Astrocyte of the spinal cord (primary cell): ENCODE measurements at regions not wholly inside any gene's neighbourhood (a gene's known extent, or its start where the extent isn't known, plus 50 kb on each side); places are given as distances from the start of the nearest gene placed in this dataset.
"Not testable (repeated sequence)": the region's sequence is repeated elsewhere in the genome, so short reads cannot be mapped to it uniquely, and the experiment has no call there.

ENCODE experiments used
- DNase-seq: peaks from one replicate; pipeline ENCODE4 v3.0.0; 2011; ENCODE audit warnings: low read depth, low spot score
- H3K4me3 ChIP-seq: 2 replicates; pipeline ENCODE4 v1.5.1; 2011; ENCODE audit warnings: low read depth, mild to moderate bottlenecking, low read length, moderate library complexity
- in situ Hi-C: cut with HindIII; loops from 2 replicates; pipeline ENCODE4 v1.10.0; 2017; ENCODE audit warnings: low sequenced_read_pairs

- DNase-seq, result peak; percentile 6
- in situ Hi-C loops, result not testable (repeated sequence)
Observed at GRCh38 chr21:6109774-6110173, 4411.6 kb upstream of the TPTE start.

GRCh38 chr21:6110716-6111343 lies 4410.6 kb upstream of the TPTE start:
- in situ Hi-C loops, H3K4me3 ChIP-seq, DNase-seq: not testable (repeated sequence)

More at GRCh38 chr21:6109774-6110173, 4411.6 kb upstream of the TPTE start:
- not testable (repeated sequence) for H3K4me3 ChIP-seq

GRCh38 chr21:6111354-6111753 lies 4410.0 kb upstream of the TPTE start:
- DNase-seq, in situ Hi-C loops, H3K4me3 ChIP-seq: not testable (repeated sequence)

- in situ Hi-C loops, DNase-seq, H3K4me3 ChIP-seq: not testable (repeated sequence)
Observed at GRCh38 chr21:6118336-6118735, 4403.0 kb upstream of the TPTE start.

GRCh38 chr21:6120863-6121262 lies 4400.5 kb upstream of the TPTE start:
- in situ Hi-C loops, H3K4me3 ChIP-seq, DNase-seq: not testable (repeated sequence)

GRCh38 chr21:6122629-6123028 lies 4398.8 kb upstream of the TPTE start:
- DNase-seq, H3K4me3 ChIP-seq, in situ Hi-C loops: not testable (repeated sequence)

- H3K4me3 ChIP-seq, in situ Hi-C loops, DNase-seq: not testable (repeated sequence)
Observed at GRCh38 chr21:6123224-6123623, 4398.2 kb upstream of the TPTE start.

GRCh38 chr21:6125549-6126240 lies 4395.7 kb upstream of the TPTE start:
- DNase-seq, result peak; percentile 65
- in situ Hi-C loops, H3K4me3 ChIP-seq: not testable (repeated sequence)

GRCh38 chr21:6126976-6127732 lies 4394.2 kb upstream of the TPTE start:
- in situ Hi-C loops, H3K4me3 ChIP-seq: not testable (repeated sequence)

GRCh38 chr21:6130734-6131133 lies 4390.6 kb upstream of the TPTE start:
- H3K4me3 ChIP-seq, DNase-seq, in situ Hi-C loops: not testable (repeated sequence)

More at GRCh38 chr21:6126976-6127732, 4394.2 kb upstream of the TPTE start:
- DNase-seq, result not testable (repeated sequence)

- in situ Hi-C loops, DNase-seq, H3K4me3 ChIP-seq: not testable (repeated sequence)
Observed at GRCh38 chr21:6133373-6133772, 4388.0 kb upstream of the TPTE start.

GRCh38 chr21:6133852-6134630 lies 4387.3 kb upstream of the TPTE start:
- DNase-seq, H3K4me3 ChIP-seq, in situ Hi-C loops: not testable (repeated sequence)

GRCh38 chr21:6136732-6137131 lies 4384.7 kb upstream of the TPTE start:
- in situ Hi-C loops, H3K4me3 ChIP-seq, DNase-seq: not testable (repeated sequence)

GRCh38 chr21:6138244-6139136 lies 4382.9 kb upstream of the TPTE start:
- DNase-seq, in situ Hi-C loops, H3K4me3 ChIP-seq: not testable (repeated sequence)

- in situ Hi-C loops, result not testable (repeated sequence)
Observed at GRCh38 chr21:6139331-6139730, 4382.1 kb upstream of the TPTE start.

GRCh38 chr21:6139862-6140261 lies 4381.5 kb upstream of the TPTE start:
- in situ Hi-C loops, DNase-seq, H3K4me3 ChIP-seq: not testable (repeated sequence)

More at GRCh38 chr21:6139331-6139730, 4382.1 kb upstream of the TPTE start:
- H3K4me3 ChIP-seq, DNase-seq: not testable (repeated sequence)
